GM23338 (cell line): ENCODE measurements at regions not wholly inside any gene's neighbourhood (a gene's known extent, or its start where the extent isn't known, plus 50 kb on each side); places are given as distances from the start of the nearest gene placed in this dataset.

ENCODE experiments used
- ATAC-seq: fragments of 200-7000 bp; cut with Tn5 transposase; 3 replicates; pipeline ENCODE4 v1.9.1; 2020
- DNase-seq: peaks from one replicate; pipeline ENCODE4 v3.0.0-alpha.2; 2015; ENCODE audit warnings: low spot score
- H2AFZ ChIP-seq: fragments of 200-600 bp; sonication (generic); 2 replicates; pipeline ENCODE4 v1.8.0; 2016; ENCODE audit warnings: antibody characterized with exemption, mild to moderate bottlenecking, moderate library complexity
- H3F3A ChIP-seq: fragments of 200-600 bp; sonication (generic); replicated peaks from 2 replicates; pipeline ENCODE4 v1.8.0; 2017; ENCODE audit warnings: antibody characterized with exemption, mixed run types, low read depth
- H3K27ac ChIP-seq: fragments of 200-600 bp; sonication (generic); 2 replicates; pipeline ENCODE4 v1.6.1; 2016; ENCODE audit warnings: low read depth
- H3K27me3 ChIP-seq: fragments of 200-600 bp; sonication (generic); 2 replicates; pipeline ENCODE4 v1.8.0; 2016; ENCODE audit warnings: mild to moderate bottlenecking, mixed run types, moderate library complexity; ENCODE audit not compliant: insufficient read depth
- H3K36me3 ChIP-seq: fragments of 200-600 bp; sonication (generic); 2 replicates; pipeline ENCODE4 v1.8.0; 2016; ENCODE audit warnings: mild to moderate bottlenecking; ENCODE audit not compliant: insufficient read depth
- H3K4me1 ChIP-seq: fragments of 200-600 bp; sonication (generic); 2 replicates; pipeline ENCODE4 v1.8.0; 2016; ENCODE audit warnings: mild to moderate bottlenecking, moderate library complexity; ENCODE audit not compliant: insufficient read depth
- H3K4me2 ChIP-seq: fragments of 200-600 bp; sonication (generic); 2 replicates; pipeline ENCODE4 v1.7.1; 2017; ENCODE audit warnings: mixed run types
- H3K4me3 ChIP-seq: fragments of 200-600 bp; sonication (generic); 2 replicates; pipeline ENCODE4 v1.6.1; 2016; ENCODE audit warnings: mixed run types
- H3K79me2 ChIP-seq: fragments of 200-600 bp; sonication (generic); replicated peaks from 2 replicates; pipeline ENCODE4 v1.8.0; 2017; ENCODE audit warnings: mild to moderate bottlenecking; ENCODE audit not compliant: insufficient read depth
- H3K9me2 ChIP-seq: fragments of 200-600 bp; sonication (generic); 2 replicates; pipeline ENCODE4 v1.8.0; 2017; ENCODE audit not compliant: insufficient read depth
- H4K20me1 ChIP-seq: fragments of 200-600 bp; sonication (generic); replicated peaks from 2 replicates; pipeline ENCODE4 v1.8.0; 2017; ENCODE audit warnings: mild to moderate bottlenecking; ENCODE audit not compliant: insufficient read depth
- H3K27ac Mint-ChIP-seq: 2 replicates; pipeline ENCODE4 v1.8.0; 2020; ENCODE audit warnings: inconsistent platforms, mild to moderate bottlenecking, moderate library complexity, mixed read lengths
- H3K27me3 Mint-ChIP-seq: 3 replicates; pipeline ENCODE4 v1.8.0; 2022; ENCODE audit warnings: low read depth, mild to moderate bottlenecking, moderate library complexity, mixed read lengths, inconsistent platforms; ENCODE audit not compliant: insufficient read depth, poor library complexity
- H3K36me3 Mint-ChIP-seq: 3 replicates; pipeline ENCODE4 v1.8.0; 2021; ENCODE audit warnings: low read depth, mild to moderate bottlenecking, inconsistent platforms, moderate library complexity, mixed read lengths
- H3K4me1 Mint-ChIP-seq: 3 replicates; pipeline ENCODE4 v1.8.0; 2020; ENCODE audit warnings: mild to moderate bottlenecking, inconsistent platforms, mixed read lengths
- H3K4me3 Mint-ChIP-seq: 3 replicates; pipeline ENCODE4 v1.8.0; 2021; ENCODE audit warnings: moderate library complexity, mild to moderate bottlenecking, inconsistent platforms, mixed read lengths
- H3K9me3 Mint-ChIP-seq: 3 replicates; pipeline ENCODE4 v1.8.0; 2020; ENCODE audit warnings: moderate library complexity, mild to moderate bottlenecking, inconsistent platforms, mixed read lengths
- CTCF ChIP-seq, 2 experiments: fragments of 200-600 bp in 1 of 2; sonication (generic) in 1 of 2; conservative IDR thresholded peaks; 2 replicates each; pipeline versions ENCODE4 v1.5.1 to v1.6.1; 2016 to 2017; ENCODE audit warnings: antibody characterized with exemption in 2 of 2, low read depth in 2 of 2, mild to moderate bottlenecking in 2 of 2, moderate library complexity in 1 of 2
- EZH2 ChIP-seq: fragments of 200-600 bp; sonication (generic); IDR thresholded peaks from one replicate; pipeline ENCODE4 v1.8.0; 2017; ENCODE audit warnings: antibody characterized with exemption, mild to moderate bottlenecking, low read depth; ENCODE audit not compliant: unreplicated experiment
- NANOG ChIP-seq: IDR thresholded peaks from 2 replicates; pipeline ENCODE4 v1.6.1; 2016; ENCODE audit warnings: antibody characterized with exemption, borderline replicate concordance
- POLR2AphosphoS5 ChIP-seq: IDR thresholded peaks from 2 replicates; pipeline ENCODE4 v1.6.1; 2016; ENCODE audit warnings: antibody characterized with exemption, low read depth
- REST ChIP-seq: IDR thresholded peaks from one replicate; pipeline ENCODE4 v1.6.1; 2018; ENCODE audit warnings: antibody characterized with exemption; ENCODE audit not compliant: unreplicated experiment
- ZNF331 ChIP-seq: fragments of 250-450 bp; sonication (Bioruptor Pico); IDR thresholded peaks from 2 replicates; pipeline ENCODE4 v1.5.0; 2020; ENCODE audit warnings: low read depth, mild to moderate bottlenecking, moderate library complexity
- ZNF462 ChIP-seq: fragments of 250-450 bp; sonication (Bioruptor Pico); IDR thresholded peaks from 2 replicates; pipeline ENCODE4 v1.5.0; 2020; ENCODE audit warnings: mild to moderate bottlenecking, moderate library complexity

DNA sequence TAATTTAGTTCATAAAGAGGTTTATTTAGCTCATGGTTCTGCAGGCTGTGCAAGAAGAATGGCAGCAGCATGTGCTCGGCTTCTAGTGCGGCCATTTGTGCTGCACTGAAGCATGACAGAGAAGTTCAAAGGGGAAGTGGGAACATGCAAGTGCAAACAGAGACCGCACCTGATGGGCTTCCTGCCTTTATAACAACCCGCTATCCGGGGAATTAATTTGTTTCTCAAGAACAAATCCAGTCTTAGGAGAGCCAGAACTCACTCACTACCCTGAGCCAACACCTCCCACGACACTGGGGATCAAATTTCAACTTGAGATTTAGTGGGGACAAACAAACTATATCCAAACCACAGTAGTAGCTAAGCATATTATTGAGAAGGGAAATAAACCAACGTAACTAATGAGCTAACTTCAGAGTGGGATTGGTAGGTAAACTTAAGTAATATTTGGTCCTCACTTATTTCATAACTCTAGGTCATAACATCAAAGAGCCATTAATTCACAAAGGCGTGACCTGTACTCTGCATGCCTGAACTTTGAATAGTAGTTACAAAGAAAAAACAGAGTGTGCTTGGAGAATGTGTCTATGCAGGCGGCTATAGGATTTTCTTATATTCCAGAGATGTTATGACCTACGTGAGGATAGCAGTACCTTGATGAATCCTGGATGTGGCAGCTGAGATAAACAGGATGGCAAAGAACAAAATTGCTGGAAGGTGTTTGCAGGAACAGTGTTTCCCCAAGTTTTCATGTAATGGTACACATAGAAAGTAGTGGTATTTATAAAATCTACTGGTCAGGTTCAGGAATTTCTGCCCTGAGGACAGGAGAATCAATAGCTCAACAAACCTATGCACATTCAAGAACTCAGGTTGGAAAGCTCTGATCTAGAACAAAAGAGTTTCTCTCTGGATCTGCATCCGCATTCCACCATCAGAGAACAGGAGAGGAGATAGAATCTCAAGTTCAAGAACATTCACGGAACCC is 845.9 kb upstream of the ID2 start (continued):
- TF ChIP-seq ZNF462 (CRISPR knock-in tag), result no peak

DNA sequence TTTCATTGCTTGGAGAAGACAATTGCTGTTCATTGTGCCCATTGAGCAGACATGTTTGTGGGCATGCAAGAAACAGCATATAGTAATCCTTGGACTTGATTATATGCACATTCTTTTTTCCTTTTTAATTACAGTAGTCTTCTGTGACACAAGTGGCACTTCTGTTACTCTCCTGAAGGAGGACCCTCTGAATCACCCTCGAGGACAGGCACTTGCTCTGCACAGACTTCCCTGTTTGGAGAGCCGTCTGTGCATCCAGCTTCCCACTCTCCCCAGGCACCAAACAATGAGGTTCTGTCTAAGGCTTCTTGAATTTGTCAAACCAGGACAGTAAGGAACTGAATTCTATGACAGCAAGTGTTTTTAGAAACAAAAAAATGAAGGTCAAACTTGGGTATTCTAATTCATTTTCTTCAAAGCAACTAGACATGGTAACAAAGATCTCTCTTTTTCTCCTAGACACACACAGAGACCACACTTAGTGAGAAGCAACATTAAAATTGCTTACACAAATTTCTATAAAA is 844.6 kb upstream of the ID2 start:
- H3K4me1 ChIP-seq, result no peaks in the 10 kb centered on the region
- Mint-ChIP-seq H3K27ac (no peak overlapping the region), H3K27me3 (peaks cover 3% of the 10 kb centered on the region), H3K4me1 (peaks cover 2% of the 10 kb centered on the region; the same call in 1 of the 3 replicates), H3K9me3 (peaks cover 22% of the 10 kb centered on the region), H3K4me3 (no peak overlapping the region), H3K36me3 (peaks cover 29% of the 10 kb centered on the region)
- H4K20me1 ChIP-seq, result no peaks in the 10 kb centered on the region
- ATAC-seq, result no peak
- no peaks in the 10 kb centered on the region for H3K27me3 ChIP-seq
- no peak overlapping the region for H3K4me2 ChIP-seq
- H3K79me2 ChIP-seq, result no peaks in the 10 kb centered on the region
- DNase-seq, result no peak
- no peak overlapping the region for H3K4me3 ChIP-seq
- no peak overlapping the region for H2AFZ ChIP-seq
- no peak overlapping the region for H3K27ac ChIP-seq
- peaks cover 31% of the 10 kb centered on the region for H3K9me2 ChIP-seq
- H3F3A ChIP-seq, result no peaks in the 10 kb centered on the region
- H3K36me3 ChIP-seq, result peaks cover 7% of the 10 kb centered on the region
- TF ChIP-seq EZH2, result no peak
- TF ChIP-seq REST, result no peak
- no peak for TF ChIP-seq CTCF (conservative IDR thresholded peaks at IDR 0.05; ENCODE audit: low read depth in 2 of 2)
- no peak for TF ChIP-seq ZNF331 (CRISPR knock-in tag)
- no peak for TF ChIP-seq POLR2AphosphoS5
- TF ChIP-seq NANOG, result no peak
